HCT116 (cell line): ENCODE measurements at regions not wholly inside any gene's neighbourhood (a gene's known extent, or its start where the extent isn't known, plus 50 kb on each side); places are given as distances from the start of the nearest gene placed in this dataset.

Experiments used
- ATAC-seq: fragments of 200-7000 bp; cut with Tn5 transposase; 2 replicates; pipeline ENCODE4 v1.9.1; 2020; ENCODE audit warnings: mild to moderate bottlenecking, moderate library complexity
- BruUV-seq: library from RNA; stranded (reverse); fragments of 400-500 nt; replicated peaks from 2 replicates; lab custom pipeline; 2021; lab: Mats Ljungman, UMichigan
- CTCF ChIA-PET: fragments of 300-600 bp; sonication (Branson Sonifier 250); formaldehyde crosslinking; loops from one replicate; lab custom pipeline; 2021; ENCODE audit warnings: antibody characterized with exemption; lab: Charles Lee
- POLR2A ChIA-PET: fragments of 300-600, 350-600 bp; sonication (Branson Sonifier 250); formaldehyde crosslinking; loops from one replicate; lab custom pipeline; 2021; ENCODE audit warnings: antibody characterized with exemption; lab: Charles Lee
- RAD21 ChIA-PET, 2 experiments: fragments of 300-600 bp; sonication (Branson Sonifier 250); formaldehyde crosslinking; loops; one replicate each; lab custom pipeline; 2023; ENCODE audit warnings: low total read pairs in 2 of 2; ENCODE audit not compliant: uncharacterized antibody in 2 of 2, unreplicated experiment in 2 of 2, low non-redundant PET in 1 of 2; lab: Charles Lee
- DNase-seq: peaks from one replicate; pipeline ENCODE4 v3.0.0-alpha.2; 2010; ENCODE audit warnings: low read depth, low spot score
- H2AFZ ChIP-seq: fragments of 200-600 bp; shearing (Covaris generic), sonication (generic); 2 replicates; pipeline ENCODE4 v1.6.1; 2017; ENCODE audit warnings: low read depth, mixed run types, mixed read lengths, antibody characterized with exemption, low read length; ENCODE audit not compliant: poor library complexity, severe bottlenecking
- H3K27ac ChIP-seq: 2 replicates; pipeline ENCODE4 v1.5.1; 2012; ENCODE audit warnings: low read depth, low read length
- H3K27me3 ChIP-seq: fragments of 200-600 bp; sonication (generic); 2 replicates; pipeline ENCODE4 v1.6.1; 2016; ENCODE audit warnings: mixed run types, low read length, mixed read lengths; ENCODE audit not compliant: insufficient read depth
- H3K36me3 ChIP-seq, 2 experiments: fragments of 200-500 bp in 1 of 2; fragments of 200-600 bp in 1 of 2; sonication (Bioruptor generic) in 1 of 2; sonication (generic) in 1 of 2; 2 replicates each; pipeline versions ENCODE4 v1.5.1 to v1.6.1; 2014 to 2016; ENCODE audit warnings: low read length in 2 of 2, inconsistent platforms in 1 of 2, mixed read lengths in 1 of 2, mixed run types in 1 of 2; ENCODE audit not compliant: insufficient read depth in 2 of 2, control insufficient read depth in 1 of 2
- H3K4me1 ChIP-seq, 2 experiments: fragments of 200-600 bp in 1 of 2; sonication (generic) in 1 of 2; 2 replicates each; pipeline versions ENCODE4 v1.5.1 to v1.6.1; 2012 to 2017; ENCODE audit warnings: low read length in 2 of 2, inconsistent platforms in 1 of 2, mild to moderate bottlenecking in 1 of 2, mixed read lengths in 1 of 2, mixed run types in 1 of 2, moderate library complexity in 1 of 2; ENCODE audit not compliant: insufficient read depth in 2 of 2, control insufficient read depth in 1 of 2
- H3K4me2 ChIP-seq: fragments of 200-600 bp; sonication (generic); 2 replicates; pipeline ENCODE4 v1.6.1; 2017; ENCODE audit warnings: mixed run types, low read length, mixed read lengths
- H3K4me3 ChIP-seq, 2 experiments: fragments of 200-600 bp in 1 of 2; sonication (generic) in 1 of 2; replicated peaks in 1 of 2; 2 replicates each; pipeline ENCODE4 v1.5.1; 2011 to 2016; ENCODE audit warnings: low read length in 2 of 2, control low read depth in 1 of 2, low read depth in 1 of 2, mild to moderate bottlenecking in 1 of 2, mixed read lengths in 1 of 2, mixed run types in 1 of 2
- H3K79me2 ChIP-seq: fragments of 200-600 bp; sonication (generic); 2 replicates; pipeline ENCODE4 v1.6.1; 2017; ENCODE audit warnings: mild to moderate bottlenecking, mixed run types, low read length, moderate library complexity, mixed read lengths; ENCODE audit not compliant: insufficient read depth
- H3K9ac ChIP-seq: fragments of 200-600 bp; sonication (generic); 2 replicates; pipeline ENCODE4 v1.6.1; 2016; ENCODE audit warnings: low read length, mixed read lengths
- H3K9me2 ChIP-seq: fragments of 200-600 bp; sonication (generic), shearing (Covaris generic); 2 replicates; pipeline ENCODE4 v1.6.1; 2017; ENCODE audit warnings: mixed run types, mild to moderate bottlenecking, moderate library complexity; ENCODE audit not compliant: insufficient read depth
- H3K9me3 ChIP-seq, 2 experiments: fragments of 200-500 bp in 1 of 2; fragments of 200-600 bp in 1 of 2; sonication (Bioruptor generic) in 1 of 2; sonication (generic) in 1 of 2; 2 replicates each; pipeline ENCODE4 v1.6.1; 2014 to 2017; ENCODE audit warnings: low read length in 2 of 2, mixed read lengths in 2 of 2, inconsistent platforms in 1 of 2, low read depth in 1 of 2, mild to moderate bottlenecking in 1 of 2, mixed run types in 1 of 2, moderate library complexity in 1 of 2; ENCODE audit not compliant: control insufficient read depth in 1 of 2, insufficient read depth in 1 of 2
- H4K20me1 ChIP-seq: fragments of 200-600 bp; sonication (generic), shearing (Covaris generic); 2 replicates; pipeline ENCODE4 v1.6.1; 2017; ENCODE audit warnings: mixed run types, mild to moderate bottlenecking, moderate library complexity; ENCODE audit not compliant: insufficient read depth
- CBX3 ChIP-seq: IDR thresholded peaks from 2 replicates; pipeline ENCODE4 v1.6.1; 2012; ENCODE audit warnings: low read depth
- CEBPB ChIP-seq: IDR thresholded peaks from 2 replicates; pipeline ENCODE4 v1.6.1; 2012; ENCODE audit warnings: low read depth
- CTCF ChIP-seq, 3 experiments: fragments of 200-600 bp in 1 of 3; sonication (generic) in 1 of 3; IDR thresholded peaks in 2 of 3; conservative IDR thresholded peaks in 1 of 3; 2 replicates each; pipeline ENCODE4 v1.5.1; 2012 to 2017; ENCODE audit warnings: low read depth in 2 of 3, low read length in 2 of 3, antibody characterized with exemption in 1 of 3, borderline replicate concordance in 1 of 3, control low read depth in 1 of 3, mild to moderate bottlenecking in 1 of 3, mixed read lengths in 1 of 3, mixed run types in 1 of 3, moderate library complexity in 1 of 3; ENCODE audit not compliant: insufficient read depth in 1 of 3
- ELF1 ChIP-seq: IDR thresholded peaks from 2 replicates; pipeline ENCODE4 v1.6.1; 2012; ENCODE audit warnings: low read depth, borderline replicate concordance
- EZH2 ChIP-seq: fragments of 200-600 bp; sonication (generic); IDR thresholded peaks from 2 replicates; pipeline ENCODE4 v1.6.1; 2017; ENCODE audit warnings: antibody characterized with exemption, mixed run types
- EZH2phosphoT487 ChIP-seq: fragments of 200-600 bp; IDR thresholded peaks from 2 replicates; pipeline ENCODE4 v1.6.1; 2018; ENCODE audit warnings: antibody characterized with exemption, borderline replicate concordance
- FOSL1 ChIP-seq: IDR thresholded peaks from 2 replicates; pipeline ENCODE4 v1.6.1; 2012; ENCODE audit warnings: low read depth
- MAX ChIP-seq: IDR thresholded peaks from 2 replicates; pipeline ENCODE4 v1.6.1; 2012
- POLR2A ChIP-seq: IDR thresholded peaks from 2 replicates; pipeline ENCODE4 v1.7.0; 2011; ENCODE audit warnings: borderline replicate concordance; ENCODE audit not compliant: insufficient read depth, insufficient read length; ENCODE audit errors: extremely low read depth
- POLR2AphosphoS5 ChIP-seq: IDR thresholded peaks from 2 replicates; pipeline ENCODE4 v1.6.1; 2011; ENCODE audit warnings: mild to moderate bottlenecking, low read depth, low read length, moderate library complexity
- SIN3A ChIP-seq: IDR thresholded peaks from 2 replicates; pipeline ENCODE4 v1.6.1; 2012; ENCODE audit warnings: low read depth
- SP1 ChIP-seq: IDR thresholded peaks from 2 replicates; pipeline ENCODE4 v1.6.1; 2012; ENCODE audit warnings: low read depth
- SRF ChIP-seq: IDR thresholded peaks from 2 replicates; pipeline ENCODE4 v1.6.1; 2012; ENCODE audit warnings: low read depth
- TCF7L2 ChIP-seq: IDR thresholded peaks from 2 replicates; pipeline ENCODE4 v1.7.0; 2011; ENCODE audit warnings: borderline replicate concordance, inconsistent platforms; ENCODE audit not compliant: insufficient read depth, insufficient read length; ENCODE audit errors: extremely low read depth
- YY1 ChIP-seq: IDR thresholded peaks from 2 replicates; pipeline ENCODE4 v1.6.1; 2011; ENCODE audit warnings: low read length, low read depth, moderate library complexity, mild to moderate bottlenecking; ENCODE audit not compliant: insufficient replicate concordance; ENCODE audit errors: extremely low read depth
- ZFX ChIP-seq: fragments of 450-650 bp; IDR thresholded peaks from 2 replicates; pipeline ENCODE4 v1.6.1; 2017
- intact Hi-C: fragments of 100-400 bp; cut with micrococcal nuclease; formaldehyde crosslinking; loops from 2 replicates; pipeline ENCODE4 v1.10.0; 2022
- TF ChIP-seq, protein P1 (sequence below): IDR thresholded peaks from 2 replicates; pipeline ENCODE4 v1.6.1; 2012; ENCODE audit warnings: low read depth
- TF ChIP-seq, protein P2 (sequence below): IDR thresholded peaks from 2 replicates; pipeline ENCODE4 v1.6.1; 2011; ENCODE audit warnings: mild to moderate bottlenecking, low read length, moderate library complexity; ENCODE audit not compliant: insufficient replicate concordance; ENCODE audit errors: extremely low read depth

- no peak for ATAC-seq
- DNase-seq: no peak
Measured at GRCh38 chr5:39995990-39996389, 571.2 kb upstream of the DAB2 start.

More at GRCh38 chr5:39995990-39996389, 571.2 kb upstream of the DAB2 start:
- Histone ChIP-seq H3K4me2 (no peak overlapping the region), H3K9ac (no peak overlapping the region), H2AFZ (no peak overlapping the region), H3K27me3 (no peaks in the 10 kb centered on the region), H3K9me3 (no peaks in the 10 kb centered on the region), H3K9me2 (no peaks in the 10 kb centered on the region), H3K79me2 (no peaks in the 10 kb centered on the region), H4K20me1 (no peaks in the 10 kb centered on the region), H3K27ac (no peak overlapping the region), H3K4me1 (no peaks in the 10 kb centered on the region), H3K36me3 (no peaks in the 10 kb centered on the region), H3K4me3 (no peak overlapping the region)
- BruUV-seq: no TSS peak
- ChIA-PET CTCF (no interaction called here), POLR2A (no interaction called here), RAD21 (no interaction called here)
- no peak for TF ChIP-seq SIN3A
- TF ChIP-seq MAX: no peak
- TF ChIP-seq, protein P1, sequence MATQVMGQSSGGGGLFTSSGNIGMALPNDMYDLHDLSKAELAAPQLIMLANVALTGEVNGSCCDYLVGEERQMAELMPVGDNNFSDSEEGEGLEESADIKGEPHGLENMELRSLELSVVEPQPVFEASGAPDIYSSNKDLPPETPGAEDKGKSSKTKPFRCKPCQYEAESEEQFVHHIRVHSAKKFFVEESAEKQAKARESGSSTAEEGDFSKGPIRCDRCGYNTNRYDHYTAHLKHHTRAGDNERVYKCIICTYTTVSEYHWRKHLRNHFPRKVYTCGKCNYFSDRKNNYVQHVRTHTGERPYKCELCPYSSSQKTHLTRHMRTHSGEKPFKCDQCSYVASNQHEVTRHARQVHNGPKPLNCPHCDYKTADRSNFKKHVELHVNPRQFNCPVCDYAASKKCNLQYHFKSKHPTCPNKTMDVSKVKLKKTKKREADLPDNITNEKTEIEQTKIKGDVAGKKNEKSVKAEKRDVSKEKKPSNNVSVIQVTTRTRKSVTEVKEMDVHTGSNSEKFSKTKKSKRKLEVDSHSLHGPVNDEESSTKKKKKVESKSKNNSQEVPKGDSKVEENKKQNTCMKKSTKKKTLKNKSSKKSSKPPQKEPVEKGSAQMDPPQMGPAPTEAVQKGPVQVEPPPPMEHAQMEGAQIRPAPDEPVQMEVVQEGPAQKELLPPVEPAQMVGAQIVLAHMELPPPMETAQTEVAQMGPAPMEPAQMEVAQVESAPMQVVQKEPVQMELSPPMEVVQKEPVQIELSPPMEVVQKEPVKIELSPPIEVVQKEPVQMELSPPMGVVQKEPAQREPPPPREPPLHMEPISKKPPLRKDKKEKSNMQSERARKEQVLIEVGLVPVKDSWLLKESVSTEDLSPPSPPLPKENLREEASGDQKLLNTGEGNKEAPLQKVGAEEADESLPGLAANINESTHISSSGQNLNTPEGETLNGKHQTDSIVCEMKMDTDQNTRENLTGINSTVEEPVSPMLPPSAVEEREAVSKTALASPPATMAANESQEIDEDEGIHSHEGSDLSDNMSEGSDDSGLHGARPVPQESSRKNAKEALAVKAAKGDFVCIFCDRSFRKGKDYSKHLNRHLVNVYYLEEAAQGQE: no peak
- no peak for TF ChIP-seq EZH2
- TF ChIP-seq EZH2phosphoT487: no peak
- no peak for TF ChIP-seq YY1
- TF ChIP-seq CTCF (IDR thresholded peaks at IDR 0.05 in 2 of 3, conservative IDR thresholded peaks at IDR 0.05 in 1 of 3; ENCODE audit: borderline replicate concordance in 1 of 3, insufficient read depth in 1 of 3, low read depth in 2 of 3, low read length in 2 of 3): no peak
- TF ChIP-seq POLR2A: no peak
- no peak for TF ChIP-seq SRF
- no peak for TF ChIP-seq ZFX
- TF ChIP-seq CBX3: no peak
- no peak for TF ChIP-seq CEBPB
- no peak for TF ChIP-seq FOSL1
- TF ChIP-seq, protein P2, sequence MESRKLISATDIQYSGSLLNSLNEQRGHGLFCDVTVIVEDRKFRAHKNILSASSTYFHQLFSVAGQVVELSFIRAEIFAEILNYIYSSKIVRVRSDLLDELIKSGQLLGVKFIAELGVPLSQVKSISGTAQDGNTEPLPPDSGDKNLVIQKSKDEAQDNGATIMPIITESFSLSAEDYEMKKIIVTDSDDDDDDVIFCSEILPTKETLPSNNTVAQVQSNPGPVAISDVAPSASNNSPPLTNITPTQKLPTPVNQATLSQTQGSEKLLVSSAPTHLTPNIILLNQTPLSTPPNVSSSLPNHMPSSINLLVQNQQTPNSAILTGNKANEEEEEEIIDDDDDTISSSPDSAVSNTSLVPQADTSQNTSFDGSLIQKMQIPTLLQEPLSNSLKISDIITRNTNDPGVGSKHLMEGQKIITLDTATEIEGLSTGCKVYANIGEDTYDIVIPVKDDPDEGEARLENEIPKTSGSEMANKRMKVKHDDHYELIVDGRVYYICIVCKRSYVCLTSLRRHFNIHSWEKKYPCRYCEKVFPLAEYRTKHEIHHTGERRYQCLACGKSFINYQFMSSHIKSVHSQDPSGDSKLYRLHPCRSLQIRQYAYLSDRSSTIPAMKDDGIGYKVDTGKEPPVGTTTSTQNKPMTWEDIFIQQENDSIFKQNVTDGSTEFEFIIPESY: no peak
- no peak for TF ChIP-seq ELF1
- TF ChIP-seq POLR2AphosphoS5: no peak
- TF ChIP-seq SP1: no peak
- TF ChIP-seq TCF7L2: no peak
- intact Hi-C loops: no loop called here
